ENCODE measurements at regions not wholly inside any gene's neighbourhood (a gene's known extent, or its start where the extent isn't known, plus 50 kb on each side); places are given as distances from the start of the nearest gene placed in this dataset.

DNA sequence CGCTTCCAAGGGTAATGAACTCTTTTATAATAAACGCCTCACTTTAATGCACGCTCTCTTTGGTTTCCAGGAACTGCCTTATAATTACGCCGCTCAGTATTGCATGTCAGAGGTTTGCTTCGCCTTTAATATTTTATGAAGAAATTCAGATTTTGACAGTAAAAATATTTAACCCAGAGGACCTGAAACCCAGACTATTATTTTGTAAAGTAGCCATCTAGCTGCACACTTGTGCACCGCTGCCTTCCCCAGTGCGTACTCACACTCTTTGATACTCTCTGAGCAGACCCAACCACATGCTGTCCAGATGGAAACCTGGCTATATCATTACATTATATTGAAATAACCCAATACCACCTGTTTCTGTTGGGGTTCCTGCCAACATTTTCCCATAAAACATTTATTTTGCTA is 270.1 kb downstream of the C1D start:
- TF ChIP-seq, protein P1, sequence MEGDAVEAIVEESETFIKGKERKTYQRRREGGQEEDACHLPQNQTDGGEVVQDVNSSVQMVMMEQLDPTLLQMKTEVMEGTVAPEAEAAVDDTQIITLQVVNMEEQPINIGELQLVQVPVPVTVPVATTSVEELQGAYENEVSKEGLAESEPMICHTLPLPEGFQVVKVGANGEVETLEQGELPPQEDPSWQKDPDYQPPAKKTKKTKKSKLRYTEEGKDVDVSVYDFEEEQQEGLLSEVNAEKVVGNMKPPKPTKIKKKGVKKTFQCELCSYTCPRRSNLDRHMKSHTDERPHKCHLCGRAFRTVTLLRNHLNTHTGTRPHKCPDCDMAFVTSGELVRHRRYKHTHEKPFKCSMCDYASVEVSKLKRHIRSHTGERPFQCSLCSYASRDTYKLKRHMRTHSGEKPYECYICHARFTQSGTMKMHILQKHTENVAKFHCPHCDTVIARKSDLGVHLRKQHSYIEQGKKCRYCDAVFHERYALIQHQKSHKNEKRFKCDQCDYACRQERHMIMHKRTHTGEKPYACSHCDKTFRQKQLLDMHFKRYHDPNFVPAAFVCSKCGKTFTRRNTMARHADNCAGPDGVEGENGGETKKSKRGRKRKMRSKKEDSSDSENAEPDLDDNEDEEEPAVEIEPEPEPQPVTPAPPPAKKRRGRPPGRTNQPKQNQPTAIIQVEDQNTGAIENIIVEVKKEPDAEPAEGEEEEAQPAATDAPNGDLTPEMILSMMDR (IDR thresholded peaks at IDR 0.05; ENCODE audit: poor library complexity, severe bottlenecking), result no peak
- no peak for TF ChIP-seq EP300 (conservative IDR thresholded peaks at IDR 0.05; ENCODE audit: poor library complexity, severe bottlenecking)
- TF ChIP-seq TAF1 (IDR thresholded peaks at IDR 0.05; ENCODE audit: low read depth), result no peak
- TF ChIP-seq EZH2 (IDR thresholded peaks at IDR 0.05; ENCODE audit: borderline replicate concordance, insufficient read depth, low read length, poor library complexity, severe bottlenecking), result no peak

Data from neural cell (in vitro differentiated cells).